GM13976 (cell line): ENCODE measurements at regions not wholly inside any gene's neighbourhood (a gene's known extent, or its start where the extent isn't known, plus 50 kb on each side); places are given as distances from the start of the nearest gene placed in this dataset.

Experiments
- DNase-seq: peaks from one replicate; pipeline ENCODE4 v3.0.0; 2012; ENCODE audit warnings: low spot score
- CTCF ChIP-seq: IDR thresholded peaks from 2 replicates; pipeline ENCODE4 v1.5.1; 2012; ENCODE audit warnings: borderline replicate concordance, mild to moderate bottlenecking; ENCODE audit not compliant: insufficient read depth; ENCODE audit errors: extremely low read depth, missing control alignments, control extremely low read depth
- in situ Hi-C: fragments of 300-500 bp; cut with MboI; formaldehyde crosslinking; loops from one replicate; pipeline ENCODE4 v1.12.0; 2022; ENCODE audit warnings: low sequenced_read_pairs, mixed read lengths, inconsistent platforms; ENCODE audit not compliant: unreplicated experiment

- DNase-seq = no peak
- no peak for TF ChIP-seq CTCF
- in situ Hi-C loops = no loop called here
Observed at GRCh38 chr3:68173012-68173634, 518.7 kb upstream of the SUCLG2 start.

GRCh38 chr3:68172039-68172438 is 517.6 kb upstream of the SUCLG2 start:
- DNase-seq = no peak
- TF ChIP-seq CTCF = no peak
- in situ Hi-C loops = no loop called here

DNA sequence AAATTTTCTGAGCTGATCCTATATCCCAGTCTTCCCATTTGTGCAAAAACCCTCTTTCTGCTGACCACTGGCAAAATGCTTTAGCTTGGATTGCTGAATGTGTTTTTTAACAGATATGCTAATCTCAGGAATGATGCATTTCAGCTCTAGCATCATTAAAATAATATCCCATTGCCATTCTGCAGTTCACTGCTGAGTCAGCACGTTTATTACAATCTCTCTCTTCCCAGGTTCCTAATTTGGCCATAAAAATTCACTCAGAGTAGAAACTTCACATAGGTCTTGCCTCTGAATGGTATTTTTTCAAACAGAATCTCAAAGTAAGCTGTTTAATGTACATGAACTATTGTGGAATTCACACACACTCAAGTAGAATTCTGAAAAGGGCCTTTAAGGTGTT is 509.6 kb upstream of the SUCLG2 start:
- no peak for DNase-seq
- TF ChIP-seq CTCF = no peak
- in situ Hi-C loops = no loop called here

DNA sequence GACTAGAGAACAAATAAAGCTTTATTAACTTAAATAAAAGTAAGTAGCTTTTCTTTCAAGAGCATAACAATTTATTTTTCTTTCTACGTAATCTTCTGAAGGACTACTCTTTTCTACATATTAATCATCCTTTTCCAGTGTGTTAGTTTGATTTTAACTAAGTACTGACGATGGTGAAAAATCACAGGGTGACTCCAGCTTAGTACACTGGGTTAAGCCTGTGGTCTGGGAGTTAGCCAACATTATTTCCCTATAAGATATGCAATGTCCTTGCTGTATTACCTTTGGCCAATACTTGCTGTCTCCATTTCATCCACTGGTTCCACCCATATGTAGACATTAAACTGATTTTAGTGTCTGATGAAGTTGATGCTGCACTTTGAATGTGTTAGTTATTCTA is 508.6 kb upstream of the SUCLG2 start:
- no peak for DNase-seq
- no peak for TF ChIP-seq CTCF
- in situ Hi-C loops = no loop called here

DNA sequence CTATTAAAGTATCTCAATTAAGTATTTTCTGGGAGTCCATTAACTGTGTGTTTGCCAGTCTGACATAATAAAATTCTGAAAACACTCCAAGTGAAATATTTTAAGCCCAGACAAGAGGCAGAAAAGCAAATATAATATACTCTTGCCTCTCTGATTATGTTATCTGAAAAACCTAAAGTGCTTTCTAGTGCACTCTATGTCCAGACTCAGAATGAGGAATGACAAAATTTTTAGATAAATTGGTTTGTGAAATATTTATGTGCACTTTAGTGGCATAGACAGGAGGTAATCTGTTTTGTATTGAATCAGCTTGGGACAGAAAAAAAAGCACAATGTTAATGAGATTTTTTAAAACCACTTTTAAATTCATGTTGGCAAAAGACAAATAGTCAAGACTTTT is 508.2 kb upstream of the SUCLG2 start:
- no peak for TF ChIP-seq CTCF
- DNase-seq = no peak
- in situ Hi-C loops = no loop called here

- in situ Hi-C loops = no loop called here
- DNase-seq = no peak
- TF ChIP-seq CTCF = no peak
Observed at GRCh38 chr3:68151359-68151758, 496.9 kb upstream of the SUCLG2 start.

GRCh38 chr3:68148447-68148846 is 494.0 kb upstream of the SUCLG2 start:
- no peak for DNase-seq
- in situ Hi-C loops = no loop called here
- TF ChIP-seq CTCF = no peak
